Peyer's patch (tissue), 4 donors: ENCODE measurements at regions not wholly inside any gene's neighbourhood (a gene's known extent, or its start where the extent isn't known, plus 50 kb on each side); places are given as distances from the start of the nearest gene placed in this dataset.

Experiments used
- CTCF ChIP-seq, 6 experiments: fragments of 450-650 bp in 4 of 6; fragments of 200-600 bp in 2 of 6; sonication (generic) in 1 of 6; IDR thresholded peaks; one replicate each; pipeline ENCODE4 v1.5.1; 2017 to 2019; ENCODE audit warnings: antibody characterized with exemption in 6 of 6, mild to moderate bottlenecking in 3 of 6, moderate library complexity in 1 of 6
- POLR2A ChIP-seq, 2 donors: fragments of 450-650 bp; IDR thresholded peaks; one replicate each; pipeline ENCODE4 v1.5.1; 2017; ENCODE audit warnings: antibody characterized with exemption in 2 of 2, mild to moderate bottlenecking in 2 of 2, moderate library complexity in 2 of 2

- TF ChIP-seq CTCF (IDR thresholded peaks at IDR 0.05) = no peak
- TF ChIP-seq POLR2A (IDR thresholded peaks at IDR 0.05) = no peak
These were observed 104.7 kb upstream of the SORBS2 start for GRCh38 chr4:185916683-185917082.
